Peyer's patch (tissue), 4 donors: ENCODE measurements at regions not wholly inside any gene's neighbourhood (a gene's known extent, or its start where the extent isn't known, plus 50 kb on each side); places are given as distances from the start of the nearest gene placed in this dataset.

ENCODE experiments used
- CTCF ChIP-seq, 6 experiments: fragments of 450-650 bp in 4 of 6; fragments of 200-600 bp in 2 of 6; sonication (generic) in 1 of 6; IDR thresholded peaks; one replicate each; pipeline ENCODE4 v1.5.1; 2017 to 2019; ENCODE audit warnings: antibody characterized with exemption in 6 of 6, mild to moderate bottlenecking in 3 of 6, moderate library complexity in 1 of 6
- POLR2A ChIP-seq, 2 donors: fragments of 450-650 bp; IDR thresholded peaks; one replicate each; pipeline ENCODE4 v1.5.1; 2017; ENCODE audit warnings: antibody characterized with exemption in 2 of 2, mild to moderate bottlenecking in 2 of 2, moderate library complexity in 2 of 2

DNA sequence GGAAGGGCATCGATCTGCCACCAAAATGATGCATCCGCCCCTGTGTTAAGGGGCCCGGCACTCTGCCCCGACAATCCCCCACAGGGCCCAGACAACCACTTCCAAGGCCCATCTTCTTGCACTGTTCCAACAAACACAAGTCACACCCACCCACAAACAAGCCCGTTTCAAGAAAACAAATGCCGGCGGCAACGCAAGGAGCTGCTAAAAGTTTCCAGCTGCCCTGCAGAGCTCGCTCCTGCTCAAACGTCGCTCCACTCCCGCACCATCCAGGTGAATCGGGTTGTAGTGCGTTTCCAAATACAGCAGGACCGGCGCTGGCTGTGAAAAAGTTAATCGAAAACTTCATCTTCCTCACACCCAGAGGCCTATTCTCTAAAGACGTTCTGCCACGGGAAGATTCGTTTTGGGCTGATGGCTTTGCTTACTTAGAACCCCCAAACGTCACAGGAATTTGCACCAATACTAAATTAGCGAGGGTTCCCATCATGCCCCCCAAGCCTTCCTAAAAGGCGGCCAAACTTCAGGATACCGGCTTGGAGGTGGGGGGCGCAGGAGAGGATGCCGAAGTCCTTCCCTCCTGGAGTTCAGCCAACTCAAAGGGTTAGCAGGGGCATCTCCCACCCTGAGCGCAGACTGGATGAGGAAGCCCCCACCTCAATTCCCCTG is 107.4 kb upstream of the DOCK9 start:
- no peak for TF ChIP-seq CTCF (IDR thresholded peaks at IDR 0.05)
- TF ChIP-seq POLR2A (IDR thresholded peaks at IDR 0.05) = no peak
